22Rv1 (cell line): ENCODE measurements at regions not wholly inside any gene's neighbourhood (a gene's known extent, or its start where the extent isn't known, plus 50 kb on each side); places are given as distances from the start of the nearest gene placed in this dataset.

Experiments used
- H3K27ac ChIP-seq: fragments of 450-650 bp; 2 replicates; pipeline ENCODE4 v1.5.1; 2017
- ZFX ChIP-seq: fragments of 450-650 bp; IDR thresholded peaks from 2 replicates; pipeline ENCODE4 v1.6.1; 2017; ENCODE audit warnings: antibody characterized with exemption, borderline replicate concordance
- TF ChIP-seq, protein P1 (sequence below): fragments of 450-650 bp; IDR thresholded peaks from 2 replicates; pipeline ENCODE4 v1.5.1; 2017; ENCODE audit warnings: mild to moderate bottlenecking

DNA sequence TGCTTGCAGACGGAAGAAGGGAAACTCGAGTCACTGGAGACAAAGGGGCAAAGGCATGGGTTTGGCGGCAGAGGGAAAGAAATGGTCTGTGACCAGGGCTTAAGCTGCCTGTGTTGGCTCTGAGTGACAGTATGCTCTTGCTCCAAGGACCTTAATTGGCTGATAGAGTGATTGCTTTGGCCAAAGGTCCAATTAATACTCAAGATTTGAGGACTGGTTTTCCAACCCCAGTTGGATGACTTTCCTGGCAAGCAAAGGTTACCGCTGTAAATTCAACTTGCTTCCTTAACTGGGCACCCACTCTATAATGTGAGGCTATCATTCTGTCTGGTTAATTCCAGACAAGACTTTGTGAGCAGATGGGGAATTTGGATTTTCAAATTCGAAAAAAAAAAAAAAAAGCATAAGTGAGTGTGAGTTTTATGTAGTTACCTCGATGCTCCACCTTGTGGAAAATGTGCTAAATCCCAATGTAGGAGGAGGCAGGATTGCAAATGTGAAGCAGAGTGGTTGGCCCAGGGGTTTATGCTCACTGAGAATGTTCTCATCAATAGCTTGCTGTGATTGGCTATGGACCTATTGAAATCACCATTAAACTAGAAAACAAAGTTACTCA lies 150.7 kb upstream of the GMDS start:
- no peak for TF ChIP-seq ZFX
- TF ChIP-seq, protein P1, sequence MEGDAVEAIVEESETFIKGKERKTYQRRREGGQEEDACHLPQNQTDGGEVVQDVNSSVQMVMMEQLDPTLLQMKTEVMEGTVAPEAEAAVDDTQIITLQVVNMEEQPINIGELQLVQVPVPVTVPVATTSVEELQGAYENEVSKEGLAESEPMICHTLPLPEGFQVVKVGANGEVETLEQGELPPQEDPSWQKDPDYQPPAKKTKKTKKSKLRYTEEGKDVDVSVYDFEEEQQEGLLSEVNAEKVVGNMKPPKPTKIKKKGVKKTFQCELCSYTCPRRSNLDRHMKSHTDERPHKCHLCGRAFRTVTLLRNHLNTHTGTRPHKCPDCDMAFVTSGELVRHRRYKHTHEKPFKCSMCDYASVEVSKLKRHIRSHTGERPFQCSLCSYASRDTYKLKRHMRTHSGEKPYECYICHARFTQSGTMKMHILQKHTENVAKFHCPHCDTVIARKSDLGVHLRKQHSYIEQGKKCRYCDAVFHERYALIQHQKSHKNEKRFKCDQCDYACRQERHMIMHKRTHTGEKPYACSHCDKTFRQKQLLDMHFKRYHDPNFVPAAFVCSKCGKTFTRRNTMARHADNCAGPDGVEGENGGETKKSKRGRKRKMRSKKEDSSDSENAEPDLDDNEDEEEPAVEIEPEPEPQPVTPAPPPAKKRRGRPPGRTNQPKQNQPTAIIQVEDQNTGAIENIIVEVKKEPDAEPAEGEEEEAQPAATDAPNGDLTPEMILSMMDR = no peak
- H3K27ac ChIP-seq = no peak overlapping the region

DNA sequence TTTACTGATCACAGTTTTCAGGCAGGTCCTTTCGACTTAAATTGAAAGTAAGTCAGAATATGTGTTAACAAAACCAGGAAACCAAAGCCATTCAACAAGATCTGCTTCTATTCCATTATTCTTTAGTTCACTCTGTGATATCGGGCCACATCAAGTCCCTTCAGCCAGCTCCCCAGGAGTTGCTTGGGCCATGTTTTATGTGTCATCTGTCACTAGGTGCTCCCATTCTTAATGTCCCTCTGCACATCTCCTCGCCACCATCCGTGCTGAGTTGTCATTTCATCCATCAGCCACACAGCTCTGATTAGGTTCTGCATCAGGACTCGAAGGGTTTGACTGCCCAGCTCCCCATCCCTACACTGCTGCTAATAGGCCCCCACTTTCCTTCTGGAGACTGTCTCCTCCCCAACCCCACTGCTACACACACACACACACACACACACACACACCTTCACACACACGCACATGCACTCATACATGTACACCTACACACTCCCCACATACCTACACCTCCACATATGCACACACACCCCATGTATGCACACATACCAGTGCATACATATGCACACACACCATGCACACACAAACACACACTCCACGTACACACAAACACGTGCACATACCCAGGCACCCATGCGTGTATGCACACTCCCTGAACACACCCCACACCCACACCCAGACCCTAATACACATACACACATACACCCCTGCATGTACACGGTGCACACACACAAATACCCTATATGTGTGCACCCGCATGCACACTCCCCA lies 143.3 kb upstream of the GMDS start:
- TF ChIP-seq ZFX = no peak
- TF ChIP-seq, protein P1 = no peak
- no peak overlapping the region for H3K27ac ChIP-seq

DNA sequence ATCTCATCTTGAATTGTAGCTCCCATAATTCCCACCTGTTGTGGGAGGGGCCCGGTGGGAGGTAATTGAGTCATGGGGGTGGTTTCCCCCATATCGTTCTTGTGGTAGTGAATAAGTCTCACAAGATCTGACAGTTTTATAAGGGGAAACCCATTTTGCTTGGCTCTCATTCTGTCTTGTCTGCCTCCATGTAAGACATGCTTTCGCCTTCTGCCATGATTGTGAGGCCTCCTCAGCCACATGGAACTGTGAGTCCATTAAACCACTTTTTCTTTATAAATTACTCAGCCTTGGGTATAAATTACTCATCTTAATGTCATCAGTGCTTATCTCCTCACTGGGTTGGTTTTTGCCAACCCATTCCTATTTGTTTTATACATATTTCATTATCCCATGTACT lies 142.0 kb upstream of the GMDS start:
- TF ChIP-seq, protein P1 = no peak
- no peak for TF ChIP-seq ZFX
- no peak overlapping the region for H3K27ac ChIP-seq

DNA sequence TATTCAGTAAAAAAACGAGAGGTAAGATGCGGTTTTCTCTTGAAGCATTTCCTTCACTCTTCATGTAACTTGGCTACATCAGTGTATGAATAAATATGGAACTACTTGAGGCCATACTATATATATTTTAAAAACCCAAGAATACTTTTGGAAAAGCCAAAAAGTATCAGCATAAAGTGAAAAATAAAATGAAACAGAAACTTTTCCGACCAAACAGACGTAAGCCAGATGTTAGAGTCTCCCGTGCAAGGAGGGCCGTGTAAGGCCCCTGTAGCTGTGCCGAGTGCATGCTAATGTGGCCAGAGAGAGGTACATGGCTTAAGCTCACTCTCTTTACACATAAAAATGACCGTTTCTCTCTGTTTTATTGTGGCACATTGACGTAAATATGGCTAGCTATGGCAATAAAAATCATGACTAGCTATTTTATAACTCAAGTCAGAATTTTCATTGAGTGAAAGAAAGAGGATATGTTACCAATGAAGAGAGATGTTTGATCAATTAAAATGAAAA lies 140.1 kb upstream of the GMDS start:
- no peak overlapping the region for H3K27ac ChIP-seq
- TF ChIP-seq ZFX = no peak
- TF ChIP-seq, protein P1 = no peak

DNA sequence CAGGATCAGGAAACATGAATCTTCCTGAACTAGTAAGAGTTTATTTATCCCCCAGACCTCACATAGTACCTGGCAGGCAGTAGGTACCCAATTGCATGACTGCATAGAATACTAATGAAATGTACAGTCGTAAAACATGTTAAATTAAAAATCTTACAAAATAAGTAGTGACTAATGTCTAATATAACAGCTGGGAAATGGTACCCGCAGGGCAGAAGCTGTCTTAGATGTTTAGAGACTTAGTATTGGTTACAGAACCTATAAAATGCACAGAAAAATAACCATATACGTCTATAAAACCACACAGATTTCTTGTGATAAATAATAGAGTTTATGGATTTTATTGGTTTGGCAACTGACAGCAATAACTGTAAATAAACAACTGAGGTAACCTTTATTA lies 139.1 kb upstream of the GMDS start:
- TF ChIP-seq, protein P1 = no peak
- no peak for TF ChIP-seq ZFX
- no peak overlapping the region for H3K27ac ChIP-seq

DNA sequence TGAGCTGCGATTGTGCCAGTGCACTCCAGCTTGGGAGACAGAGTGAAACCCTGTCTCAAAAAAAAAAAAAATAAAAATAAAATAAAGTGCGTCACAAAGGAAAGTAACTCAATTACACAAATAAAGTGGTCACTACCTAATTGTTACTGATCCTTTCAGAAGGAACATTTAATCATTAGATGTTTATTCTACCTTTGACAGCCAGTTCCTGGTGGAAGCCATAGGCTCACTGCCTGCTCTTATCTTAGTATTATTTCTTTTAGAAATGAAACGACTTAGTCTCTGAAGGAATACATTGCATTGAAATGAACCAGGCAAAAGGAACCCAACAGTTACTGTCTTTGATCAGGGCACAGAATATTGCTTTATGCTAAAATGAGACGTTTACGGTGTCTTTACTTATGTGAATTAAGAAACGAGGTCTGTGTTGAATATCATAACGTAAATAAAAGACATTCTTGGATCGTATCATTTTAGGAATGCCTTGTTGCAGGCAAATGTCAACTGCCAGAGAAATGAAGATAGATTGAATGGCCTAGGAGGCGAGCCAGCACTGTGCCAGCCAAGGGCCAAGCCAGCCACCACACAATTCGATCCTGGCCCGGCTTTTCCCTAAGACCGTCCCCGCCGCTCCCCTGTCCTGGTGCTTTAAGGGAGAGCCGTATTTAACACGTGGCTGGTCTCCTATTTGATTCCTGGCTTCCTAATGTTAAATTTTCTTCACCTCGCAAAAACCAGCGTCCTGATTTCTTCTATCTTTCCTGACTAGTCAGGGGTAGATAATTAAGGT lies 136.7 kb upstream of the GMDS start:
- TF ChIP-seq ZFX = no peak
- TF ChIP-seq, protein P1 = no peak
- no peak overlapping the region for H3K27ac ChIP-seq
